ENCODE measurements at regions not wholly inside any gene's neighbourhood (a gene's known extent, or its start where the extent isn't known, plus 50 kb on each side); places are given as distances from the start of the nearest gene placed in this dataset.

- WGBS: 24% methylated on average over 2 of the region's 2 CpGs
- Histone ChIP-seq H3K27me3 (no peaks in the 10 kb centered on the region), H3K36me3 (no peaks in the 10 kb centered on the region), H3K4me3 (no peak overlapping the region), H3K27ac (no peak overlapping the region), H3K4me1 (no peaks in the 10 kb centered on the region), H3K9me3 (peaks cover 5% of the 10 kb centered on the region)
- TF ChIP-seq POLR2AphosphoS5 (IDR thresholded peaks at IDR 0.05): no peak
- TF ChIP-seq POLR2A (IDR thresholded peaks at IDR 0.05): no peak
- TF ChIP-seq EP300 (IDR thresholded peaks at IDR 0.05): no peak
- TF ChIP-seq CTCF (IDR thresholded peaks at IDR 0.05): no peak
- no peak for DNase-seq (ENCODE audit: low spot score in 2 of 2)
These were observed 1485.3 kb downstream of the PCDH9 start for GRCh38 chr13:65744836-65745235.

GRCh38 chr13:65733110-65733509 is 1497.0 kb downstream of the PCDH9 start:
- H3K9me3 ChIP-seq: no peaks in the 10 kb centered on the region
- H3K27me3 ChIP-seq: no peaks in the 10 kb centered on the region
- WGBS: 88% methylated on average over 1 of the region's 1 CpG
- DNase-seq (ENCODE audit: low spot score in 2 of 2): no peak
- no peak overlapping the region for H3K4me3 ChIP-seq
- H3K27ac ChIP-seq: no peak overlapping the region
- no peaks in the 10 kb centered on the region for H3K36me3 ChIP-seq
- no peak for TF ChIP-seq CTCF (IDR thresholded peaks at IDR 0.05)
- TF ChIP-seq POLR2A (IDR thresholded peaks at IDR 0.05): no peak
- no peak for TF ChIP-seq EP300 (IDR thresholded peaks at IDR 0.05)
- no peak for TF ChIP-seq POLR2AphosphoS5 (IDR thresholded peaks at IDR 0.05)
- no peaks in the 10 kb centered on the region for H3K4me1 ChIP-seq

- H3K27ac ChIP-seq: no peak overlapping the region
- no peaks in the 10 kb centered on the region for H3K9me3 ChIP-seq
- no peaks in the 10 kb centered on the region for H3K4me1 ChIP-seq
- no peaks in the 10 kb centered on the region for H3K27me3 ChIP-seq
- 69% methylated on average over 4 of the region's 4 CpGs for WGBS
- TF ChIP-seq CTCF (IDR thresholded peaks at IDR 0.05) (no peak), EP300 (IDR thresholded peaks at IDR 0.05) (no peak), POLR2AphosphoS5 (IDR thresholded peaks at IDR 0.05) (no peak), POLR2A (IDR thresholded peaks at IDR 0.05) (no peak)
- H3K4me3 ChIP-seq: no peak overlapping the region
- H3K36me3 ChIP-seq: no peaks in the 10 kb centered on the region
- DNase-seq (ENCODE audit: low spot score in 2 of 2): no peak
These were observed 1503.1 kb downstream of the PCDH9 start for GRCh38 chr13:65727070-65727469.

GRCh38 chr13:65725006-65725405 is 1505.1 kb downstream of the PCDH9 start:
- no peak overlapping the region for H3K4me3 ChIP-seq
- no peak for TF ChIP-seq EP300 (IDR thresholded peaks at IDR 0.05)
- TF ChIP-seq POLR2AphosphoS5 (IDR thresholded peaks at IDR 0.05): no peak
- TF ChIP-seq CTCF (IDR thresholded peaks at IDR 0.05): no peak
- no peak for TF ChIP-seq POLR2A (IDR thresholded peaks at IDR 0.05)
- no peak for DNase-seq (ENCODE audit: low spot score in 2 of 2)
- H3K27ac ChIP-seq: no peak overlapping the region
- H3K9me3 ChIP-seq: no peaks in the 10 kb centered on the region
- 80% methylated on average over 3 of the region's 3 CpGs for WGBS
- no peaks in the 10 kb centered on the region for H3K36me3 ChIP-seq
- H3K27me3 ChIP-seq: no peaks in the 10 kb centered on the region
- no peaks in the 10 kb centered on the region for H3K4me1 ChIP-seq

GRCh38 chr13:65724226-65724625 is 1505.9 kb downstream of the PCDH9 start:
- Histone ChIP-seq H3K4me3 (no peak overlapping the region), H3K9me3 (no peaks in the 10 kb centered on the region), H3K36me3 (no peaks in the 10 kb centered on the region), H3K27ac (no peak overlapping the region), H3K27me3 (no peaks in the 10 kb centered on the region), H3K4me1 (no peaks in the 10 kb centered on the region)
- no peak for DNase-seq (ENCODE audit: low spot score in 2 of 2)
- TF ChIP-seq POLR2A (IDR thresholded peaks at IDR 0.05) (no peak), POLR2AphosphoS5 (IDR thresholded peaks at IDR 0.05) (no peak), CTCF (IDR thresholded peaks at IDR 0.05) (no peak), EP300 (IDR thresholded peaks at IDR 0.05) (no peak)
- WGBS: 59% methylated on average over 4 of the region's 4 CpGs

All from suprapubic skin (tissue), 4 donors.